CD1c-positive myeloid dendritic cell (primary cell): ENCODE measurements at regions not wholly inside any gene's neighbourhood (a gene's known extent, or its start where the extent isn't known, plus 50 kb on each side); places are given as distances from the start of the nearest gene placed in this dataset.
"Not testable (repeated sequence)": the region's sequence is repeated elsewhere in the genome, so short reads cannot be mapped to it uniquely, and the experiment has no call there.

Source experiments
- DNase-seq: peaks from one replicate; pipeline ENCODE4 v3.0.0-alpha.2; 2016; ENCODE audit errors: extremely low spot score

- DNase-seq = no peak
Measured at GRCh38 chr7:39758234-39758970, 135.0 kb downstream of the RALA start.

- DNase-seq = no peak
Measured at GRCh38 chr7:39761449-39761848, 138.1 kb downstream of the RALA start.

GRCh38 chr7:39762466-39762865 is 139.1 kb downstream of the RALA start:
- not testable (repeated sequence) for DNase-seq

GRCh38 chr7:39762881-39763280 is 139.5 kb downstream of the RALA start:
- DNase-seq = not testable (repeated sequence)

GRCh38 chr7:39765833-39766232 is 142.5 kb downstream of the RALA start:
- DNase-seq = not testable (repeated sequence)

GRCh38 chr7:39768439-39768838 is 145.1 kb downstream of the RALA start:
- DNase-seq = not testable (repeated sequence)

GRCh38 chr7:39774341-39774851 is 151.0 kb downstream of the RALA start:
- DNase-seq = not testable (repeated sequence)

- not testable (repeated sequence) for DNase-seq
Measured at GRCh38 chr7:39781557-39781956, 158.2 kb downstream of the RALA start.

- DNase-seq = not testable (repeated sequence)
Measured at GRCh38 chr7:39786440-39786839, 163.1 kb downstream of the RALA start.

GRCh38 chr7:39791035-39791434 is 159.0 kb upstream of the CDK13 start:
- DNase-seq = not testable (repeated sequence)

GRCh38 chr7:39791911-39792310 is 158.1 kb upstream of the CDK13 start:
- not testable (repeated sequence) for DNase-seq

- not testable (repeated sequence) for DNase-seq
Measured at GRCh38 chr7:39793026-39793425, 157.0 kb upstream of the CDK13 start.

GRCh38 chr7:39793851-39794250 is 156.2 kb upstream of the CDK13 start:
- not testable (repeated sequence) for DNase-seq

GRCh38 chr7:39796947-39797346 is 153.1 kb upstream of the CDK13 start:
- not testable (repeated sequence) for DNase-seq

GRCh38 chr7:39798077-39798476 is 152.0 kb upstream of the CDK13 start:
- not testable (repeated sequence) for DNase-seq

GRCh38 chr7:39808796-39809481 is 141.1 kb upstream of the CDK13 start:
- no peak for DNase-seq

- no peak for DNase-seq
Measured at GRCh38 chr7:39810204-39810642, 139.8 kb upstream of the CDK13 start.

GRCh38 chr7:39810710-39811109 is 139.3 kb upstream of the CDK13 start:
- DNase-seq = no peak

GRCh38 chr7:39811161-39811614 is 138.9 kb upstream of the CDK13 start:
- no peak for DNase-seq

- DNase-seq = no peak
Measured at GRCh38 chr7:39816462-39817060, 133.5 kb upstream of the CDK13 start.

- DNase-seq = no peak
Measured at GRCh38 chr7:39819514-39819913, 130.5 kb upstream of the CDK13 start.

GRCh38 chr7:39824456-39825200 is 125.4 kb upstream of the CDK13 start:
- DNase-seq = no peak
